H9 (cell line): ENCODE measurements at regions not wholly inside any gene's neighbourhood (a gene's known extent, or its start where the extent isn't known, plus 50 kb on each side); places are given as distances from the start of the nearest gene placed in this dataset.

ENCODE experiments used
- DNase-seq: peaks from one replicate; pipeline ENCODE4 v3.0.0-alpha.2; 2017
- H2AFZ ChIP-seq: one replicate; pipeline ENCODE4 v1.6.1; 2013; ENCODE audit warnings: mild to moderate bottlenecking, low read length, control low read depth, moderate library complexity
- H2AK5ac ChIP-seq: 2 replicates; pipeline ENCODE4 v1.6.1; 2013; ENCODE audit warnings: low read length, control low read depth, mixed read lengths; ENCODE audit not compliant: insufficient read length
- H2BK120ac ChIP-seq: one replicate; pipeline ENCODE4 v1.6.1; 2013; ENCODE audit warnings: low read depth, mild to moderate bottlenecking, low read length, control low read depth, inconsistent platforms; ENCODE audit not compliant: poor library complexity, severe bottlenecking
- H2BK12ac ChIP-seq: 2 replicates; pipeline ENCODE4 v1.6.1; 2013; ENCODE audit warnings: low read length, control low read depth, mixed read lengths, low read depth; ENCODE audit not compliant: insufficient read length
- H2BK15ac ChIP-seq: 2 replicates; pipeline ENCODE4 v1.6.1; 2013; ENCODE audit warnings: low read depth, low read length, control low read depth
- H2BK20ac ChIP-seq: one replicate; pipeline ENCODE4 v1.6.1; 2013; ENCODE audit warnings: low read depth, mild to moderate bottlenecking, low read length, control low read depth, inconsistent platforms; ENCODE audit not compliant: poor library complexity, severe bottlenecking
- H2BK5ac ChIP-seq: 2 replicates; pipeline ENCODE4 v1.6.1; 2013; ENCODE audit warnings: low read length, control low read depth, mixed read lengths; ENCODE audit not compliant: insufficient read length
- H3K14ac ChIP-seq: 2 replicates; pipeline ENCODE4 v1.6.1; 2013; ENCODE audit warnings: low read length, control low read depth; ENCODE audit not compliant: insufficient read depth
- H3K18ac ChIP-seq: 2 replicates; pipeline ENCODE4 v1.6.1; 2013; ENCODE audit warnings: low read depth, mild to moderate bottlenecking, mixed read lengths, low read length, control low read depth; ENCODE audit not compliant: insufficient read length
- H3K23ac ChIP-seq: 2 replicates; pipeline ENCODE4 v1.6.1; 2013; ENCODE audit warnings: low read length, control low read depth, mixed read lengths, low read depth; ENCODE audit not compliant: insufficient read length
- H3K23me2 ChIP-seq: 2 replicates; pipeline ENCODE4 v1.6.1; 2013; ENCODE audit warnings: low read depth, mild to moderate bottlenecking, mixed read lengths, low read length, control low read depth; ENCODE audit not compliant: insufficient read length, poor library complexity, severe bottlenecking
- H3K27ac ChIP-seq: 2 replicates; pipeline ENCODE4 v1.5.1; 2013; ENCODE audit warnings: low read length, control low read depth, mixed read lengths, low read depth; ENCODE audit not compliant: insufficient read length
- H3K27me3 ChIP-seq: 2 replicates; pipeline ENCODE4 v1.6.1; 2013; ENCODE audit warnings: low read length, control low read depth, inconsistent platforms; ENCODE audit not compliant: insufficient read depth
- H3K4ac ChIP-seq: 2 replicates; pipeline ENCODE4 v1.6.1; 2013; ENCODE audit warnings: low read depth, mild to moderate bottlenecking, control low read depth, inconsistent platforms, low read length, moderate library complexity
- H3K4me1 ChIP-seq: 2 replicates; pipeline ENCODE4 v1.6.1; 2013; ENCODE audit warnings: low read length, control low read depth, inconsistent platforms; ENCODE audit not compliant: insufficient read depth
- H3K4me2 ChIP-seq: 2 replicates; pipeline ENCODE4 v1.6.1; 2013; ENCODE audit warnings: low read length, control low read depth, mixed read lengths; ENCODE audit not compliant: insufficient read length, insufficient read depth
- H3K56ac ChIP-seq: 2 replicates; pipeline ENCODE4 v1.6.1; 2013; ENCODE audit warnings: low read depth, mild to moderate bottlenecking, mixed read lengths, low read length, control low read depth; ENCODE audit not compliant: insufficient read length
- H3K79me1 ChIP-seq: 2 replicates; pipeline ENCODE4 v1.6.1; 2013; ENCODE audit warnings: low read depth, mild to moderate bottlenecking, moderate library complexity, low read length, control low read depth, inconsistent platforms; ENCODE audit not compliant: insufficient read depth, poor library complexity, severe bottlenecking
- H3K79me2 ChIP-seq: 2 replicates; pipeline ENCODE4 v1.6.1; 2013; ENCODE audit warnings: low read length, control low read depth, inconsistent platforms; ENCODE audit not compliant: insufficient read depth
- H3K9ac ChIP-seq: 2 replicates; pipeline ENCODE4 v1.6.1; 2013; ENCODE audit warnings: low read length, control low read depth, mixed read lengths; ENCODE audit not compliant: insufficient read length; ENCODE audit errors: extremely low read depth
- H3K9me3 ChIP-seq: one replicate; pipeline ENCODE4 v1.6.1; 2013; ENCODE audit warnings: low read depth, low read length, inconsistent platforms; ENCODE audit not compliant: control insufficient read depth
- H3T11ph ChIP-seq: one replicate; pipeline ENCODE4 v1.6.1; 2013; ENCODE audit warnings: mild to moderate bottlenecking, low read length, control low read depth, inconsistent platforms
- H4K20me1 ChIP-seq: one replicate; pipeline ENCODE4 v1.6.1; 2013; ENCODE audit not compliant: control insufficient read depth, insufficient read length, insufficient read depth
- H4K5ac ChIP-seq: 2 replicates; pipeline ENCODE4 v1.6.1; 2013; ENCODE audit warnings: low read depth, mild to moderate bottlenecking, mixed read lengths, low read length, control low read depth; ENCODE audit not compliant: insufficient read length
- H4K8ac ChIP-seq: replicated peaks from 2 replicates; pipeline ENCODE4 v1.6.1; 2013; ENCODE audit warnings: low read length, control low read depth, mixed read lengths, low read depth; ENCODE audit not compliant: insufficient read length
- H4K91ac ChIP-seq: 2 replicates; pipeline ENCODE4 v1.6.1; 2013; ENCODE audit warnings: low read depth, mild to moderate bottlenecking, moderate library complexity, mixed read lengths, low read length, control low read depth; ENCODE audit not compliant: insufficient read length
- H3K27ac Mint-ChIP-seq, 3 experiments: 2 replicates in 2 of 3; 3 replicates in 1 of 3; pipeline ENCODE4 v1.8.0; 2020 to 2021; ENCODE audit warnings: mixed read lengths in 3 of 3, mild to moderate bottlenecking in 1 of 3, moderate library complexity in 1 of 3
- H3K27me3 Mint-ChIP-seq: 2 replicates; pipeline ENCODE4 v1.8.0; 2021; ENCODE audit warnings: low read depth, mild to moderate bottlenecking, moderate library complexity, mixed read lengths
- H3K36me3 Mint-ChIP-seq, 3 experiments: 2 replicates in 2 of 3; 3 replicates in 1 of 3; pipeline ENCODE4 v1.8.0; 2020 to 2021; ENCODE audit warnings: low read depth in 3 of 3, mixed read lengths in 3 of 3; ENCODE audit not compliant: insufficient read depth in 1 of 3
- H3K4me1 Mint-ChIP-seq, 2 experiments: 2 replicates each; pipeline ENCODE4 v1.8.0; 2020; ENCODE audit warnings: mixed read lengths in 2 of 2
- H3K4me3 Mint-ChIP-seq, 2 experiments: 2 replicates in 1 of 2; 3 replicates in 1 of 2; pipeline ENCODE4 v1.8.0; 2020 to 2021; ENCODE audit warnings: mild to moderate bottlenecking in 2 of 2, mixed read lengths in 2 of 2, moderate library complexity in 1 of 2
- H3K9me3 Mint-ChIP-seq, 2 experiments: 2 replicates in 1 of 2; 3 replicates in 1 of 2; pipeline ENCODE4 v1.8.0; 2020; ENCODE audit warnings: mild to moderate bottlenecking in 2 of 2, mixed read lengths in 2 of 2, moderate library complexity in 1 of 2
- TF ChIP-seq, protein P1 (sequence below): fragments of 200-600 bp; sonication (generic); conservative IDR thresholded peaks from 3 replicates; pipeline ENCODE4 v1.8.0; 2021; ENCODE audit warnings: antibody characterized with exemption, mild to moderate bottlenecking

- Mint-ChIP-seq H3K4me3 (no peak overlapping the region), H3K27me3 (no peaks in the 10 kb centered on the region), H3K9me3 (peaks cover 8 to 13% of the 10 kb centered on the region in 2 experiments; a peak in 3 of 5 replicates), H3K27ac (0 out of 7 replicates have a peak overlapping the region, but pooled peaks of 1 of the 3 experiments have one; percentile 33), H3K36me3 (peaks cover 4 to 9% (median 4%) of the 10 kb centered on the region in 3 experiments; a peak in 5 of 7 replicates), H3K4me1 (no peaks in the 10 kb centered on the region)
- Histone ChIP-seq H3T11ph (no peak overlapping the region), H4K5ac (no peak overlapping the region), H3K79me1 (no peaks in the 10 kb centered on the region), H3K79me2 (no peaks in the 10 kb centered on the region), H3K14ac (no peak overlapping the region), H3K9ac (no peak overlapping the region), H2AFZ (no peak overlapping the region), H3K27ac (no peak overlapping the region), H2BK12ac (no peak overlapping the region), H3K23me2 (no peaks in the 10 kb centered on the region), H2AK5ac (no peak overlapping the region), H4K20me1 (no peaks in the 10 kb centered on the region), H3K23ac (no peak overlapping the region), H2BK15ac (no peak overlapping the region), H3K56ac (no peak overlapping the region), H2BK20ac (no peak overlapping the region), H3K4me1 (no peaks in the 10 kb centered on the region), H3K4me2 (no peak overlapping the region), H2BK120ac (no peak overlapping the region), H4K91ac (no peak overlapping the region), H3K9me3 (no peaks in the 10 kb centered on the region), H3K27me3 (no peaks in the 10 kb centered on the region), H3K18ac (no peak overlapping the region), H3K4ac (no peak overlapping the region), H4K8ac (no peak overlapping the region), H2BK5ac (no peak overlapping the region)
- TF ChIP-seq, protein P1, sequence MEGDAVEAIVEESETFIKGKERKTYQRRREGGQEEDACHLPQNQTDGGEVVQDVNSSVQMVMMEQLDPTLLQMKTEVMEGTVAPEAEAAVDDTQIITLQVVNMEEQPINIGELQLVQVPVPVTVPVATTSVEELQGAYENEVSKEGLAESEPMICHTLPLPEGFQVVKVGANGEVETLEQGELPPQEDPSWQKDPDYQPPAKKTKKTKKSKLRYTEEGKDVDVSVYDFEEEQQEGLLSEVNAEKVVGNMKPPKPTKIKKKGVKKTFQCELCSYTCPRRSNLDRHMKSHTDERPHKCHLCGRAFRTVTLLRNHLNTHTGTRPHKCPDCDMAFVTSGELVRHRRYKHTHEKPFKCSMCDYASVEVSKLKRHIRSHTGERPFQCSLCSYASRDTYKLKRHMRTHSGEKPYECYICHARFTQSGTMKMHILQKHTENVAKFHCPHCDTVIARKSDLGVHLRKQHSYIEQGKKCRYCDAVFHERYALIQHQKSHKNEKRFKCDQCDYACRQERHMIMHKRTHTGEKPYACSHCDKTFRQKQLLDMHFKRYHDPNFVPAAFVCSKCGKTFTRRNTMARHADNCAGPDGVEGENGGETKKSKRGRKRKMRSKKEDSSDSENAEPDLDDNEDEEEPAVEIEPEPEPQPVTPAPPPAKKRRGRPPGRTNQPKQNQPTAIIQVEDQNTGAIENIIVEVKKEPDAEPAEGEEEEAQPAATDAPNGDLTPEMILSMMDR: peak; percentile 43; the same call in 2 of the 3 replicates
- DNase-seq: no peak
Measured at GRCh38 chr13:89577301-89577700, 1770.2 kb upstream of the MIR17HG start.
